HFF-Myc (cell line): ENCODE measurements at regions not wholly inside any gene's neighbourhood (a gene's known extent, or its start where the extent isn't known, plus 50 kb on each side); places are given as distances from the start of the nearest gene placed in this dataset.

ENCODE experiments used
- DNase-seq: peaks from one replicate; pipeline ENCODE4 v3.0.0-alpha.2; 2011; ENCODE audit warnings: low read depth; ENCODE audit errors: extremely low read depth
- H3K4me3 ChIP-seq: replicated peaks from 2 replicates; pipeline ENCODE4 v1.5.1; 2011; ENCODE audit warnings: low read depth, mild to moderate bottlenecking, control low read depth, low read length
- TF ChIP-seq, protein P1 (sequence below): IDR thresholded peaks from 2 replicates; pipeline ENCODE4 v1.5.1; 2012; ENCODE audit warnings: mild to moderate bottlenecking, low read depth, low read length, control low read depth; ENCODE audit errors: missing control alignments

DNA sequence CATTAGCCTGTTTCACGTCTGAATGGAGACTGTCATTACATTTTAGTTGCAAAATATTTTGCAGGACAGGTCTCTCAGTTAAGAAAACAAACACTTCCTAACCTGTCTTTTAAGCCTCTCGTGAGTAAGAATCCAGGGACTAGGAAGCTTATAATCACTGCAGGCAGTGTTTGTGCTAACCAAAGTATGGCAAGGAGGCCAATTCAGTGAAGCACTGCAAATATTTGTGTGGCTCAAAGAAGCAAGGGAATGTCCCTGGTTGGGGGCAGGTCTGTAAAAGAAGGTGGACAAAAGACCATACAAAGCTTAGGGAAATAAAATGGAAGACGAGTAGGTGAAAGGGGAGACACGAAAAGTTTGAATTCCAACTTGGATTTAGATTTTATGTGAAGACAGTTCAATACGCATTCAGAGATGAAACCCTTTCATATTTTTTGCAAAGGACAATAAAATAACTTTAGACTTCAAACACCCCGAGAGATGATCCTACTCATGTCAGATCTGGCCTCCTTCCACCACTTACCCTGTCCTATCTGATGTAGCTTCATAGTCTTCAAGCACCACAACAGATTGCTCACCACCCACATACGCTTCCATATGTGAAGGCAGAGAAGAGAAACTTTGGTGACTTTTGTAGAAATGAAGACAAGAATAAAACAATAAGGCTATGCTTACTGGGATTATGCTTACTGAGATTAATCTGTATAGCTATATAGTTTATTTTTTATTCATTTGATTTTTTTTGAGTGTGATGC, 240.9 kb downstream of the TUSC7 start:
- TF ChIP-seq, protein P1, sequence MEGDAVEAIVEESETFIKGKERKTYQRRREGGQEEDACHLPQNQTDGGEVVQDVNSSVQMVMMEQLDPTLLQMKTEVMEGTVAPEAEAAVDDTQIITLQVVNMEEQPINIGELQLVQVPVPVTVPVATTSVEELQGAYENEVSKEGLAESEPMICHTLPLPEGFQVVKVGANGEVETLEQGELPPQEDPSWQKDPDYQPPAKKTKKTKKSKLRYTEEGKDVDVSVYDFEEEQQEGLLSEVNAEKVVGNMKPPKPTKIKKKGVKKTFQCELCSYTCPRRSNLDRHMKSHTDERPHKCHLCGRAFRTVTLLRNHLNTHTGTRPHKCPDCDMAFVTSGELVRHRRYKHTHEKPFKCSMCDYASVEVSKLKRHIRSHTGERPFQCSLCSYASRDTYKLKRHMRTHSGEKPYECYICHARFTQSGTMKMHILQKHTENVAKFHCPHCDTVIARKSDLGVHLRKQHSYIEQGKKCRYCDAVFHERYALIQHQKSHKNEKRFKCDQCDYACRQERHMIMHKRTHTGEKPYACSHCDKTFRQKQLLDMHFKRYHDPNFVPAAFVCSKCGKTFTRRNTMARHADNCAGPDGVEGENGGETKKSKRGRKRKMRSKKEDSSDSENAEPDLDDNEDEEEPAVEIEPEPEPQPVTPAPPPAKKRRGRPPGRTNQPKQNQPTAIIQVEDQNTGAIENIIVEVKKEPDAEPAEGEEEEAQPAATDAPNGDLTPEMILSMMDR, result no peak
- no peak for DNase-seq
- H3K4me3 ChIP-seq, result no peak overlapping the region

DNA sequence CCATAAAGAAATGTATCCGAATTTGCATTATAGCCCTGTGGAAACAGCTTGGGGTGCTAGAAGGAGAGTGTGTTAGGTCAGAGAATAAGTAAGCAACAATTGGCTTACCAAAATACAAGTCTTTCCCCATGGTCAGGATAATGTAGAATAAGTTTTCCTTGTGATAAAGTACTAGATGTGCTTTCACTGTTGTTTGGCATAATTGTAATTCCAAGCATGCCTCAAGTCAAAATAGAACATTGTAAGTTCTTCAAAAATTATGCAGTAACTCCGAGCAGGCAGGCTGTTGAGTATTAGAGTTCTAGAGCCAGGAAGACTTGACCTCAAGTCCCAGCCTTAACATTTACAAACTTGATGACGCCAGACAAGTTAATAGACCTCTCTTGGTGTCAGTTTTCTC, 242.0 kb downstream of the TUSC7 start:
- DNase-seq, result no peak
- H3K4me3 ChIP-seq, result no peak overlapping the region
- TF ChIP-seq, protein P1, result no peak

DNA sequence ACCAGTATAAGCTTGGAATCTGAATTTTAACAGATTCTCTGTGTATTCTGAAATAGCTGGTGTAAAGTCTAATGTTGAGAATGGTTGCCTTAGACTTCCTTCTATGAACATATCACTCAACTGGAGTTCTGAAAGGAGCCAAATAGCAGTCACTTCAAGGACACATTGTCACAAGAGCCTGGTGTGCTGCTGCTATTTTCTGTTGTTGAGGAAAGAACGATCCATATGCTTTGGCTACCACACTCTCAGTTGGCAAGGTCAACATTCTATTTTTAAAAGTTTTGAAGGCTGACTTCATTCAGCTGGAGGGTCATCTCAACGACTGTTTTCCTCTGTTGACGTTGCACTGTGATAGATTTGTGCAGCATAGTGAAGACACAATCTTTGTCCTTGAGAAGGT, 248.7 kb downstream of the TUSC7 start:
- no peak overlapping the region for H3K4me3 ChIP-seq
- DNase-seq, result no peak
- TF ChIP-seq, protein P1, result no peak

DNA sequence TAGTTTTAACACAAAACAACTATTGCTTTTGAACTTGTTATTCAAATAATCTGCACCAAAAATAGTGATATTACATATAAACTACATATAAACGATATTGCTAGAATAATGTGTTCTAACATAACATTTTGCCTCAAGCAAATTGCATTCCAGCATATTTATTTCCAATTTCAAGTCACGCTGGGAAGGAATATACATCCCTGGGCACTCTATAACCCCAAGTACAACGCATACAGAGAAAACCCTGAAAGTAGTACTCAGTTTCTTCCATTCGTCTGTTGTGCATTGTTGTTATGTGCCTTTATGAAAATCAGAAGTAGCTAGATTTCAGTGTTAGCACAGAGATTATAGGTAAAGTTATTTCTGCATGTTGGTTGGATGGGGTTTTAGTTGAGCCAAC, 251.5 kb downstream of the TUSC7 start:
- TF ChIP-seq, protein P1, result no peak
- no peak for DNase-seq
- H3K4me3 ChIP-seq, result no peak overlapping the region

DNA sequence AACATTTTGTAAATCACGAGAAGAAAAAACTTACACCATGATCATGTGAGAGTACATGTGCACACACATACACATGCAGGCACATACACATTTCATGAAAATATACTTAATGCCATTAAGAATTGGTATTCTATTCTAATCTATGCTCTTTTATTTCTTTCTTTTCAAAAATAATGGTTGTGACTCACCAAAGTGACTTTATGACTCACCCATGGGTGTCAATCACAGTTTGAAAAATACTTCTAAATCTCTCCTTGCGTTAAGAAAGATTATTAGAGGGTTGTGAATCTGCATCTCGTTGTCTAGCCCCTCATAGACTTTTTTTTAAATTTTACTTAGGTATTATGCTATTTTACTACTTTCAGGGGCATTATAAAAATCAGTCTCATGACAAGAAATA, 254.2 kb downstream of the TUSC7 start:
- DNase-seq, result no peak
- H3K4me3 ChIP-seq, result no peak overlapping the region
- TF ChIP-seq, protein P1, result no peak

DNA sequence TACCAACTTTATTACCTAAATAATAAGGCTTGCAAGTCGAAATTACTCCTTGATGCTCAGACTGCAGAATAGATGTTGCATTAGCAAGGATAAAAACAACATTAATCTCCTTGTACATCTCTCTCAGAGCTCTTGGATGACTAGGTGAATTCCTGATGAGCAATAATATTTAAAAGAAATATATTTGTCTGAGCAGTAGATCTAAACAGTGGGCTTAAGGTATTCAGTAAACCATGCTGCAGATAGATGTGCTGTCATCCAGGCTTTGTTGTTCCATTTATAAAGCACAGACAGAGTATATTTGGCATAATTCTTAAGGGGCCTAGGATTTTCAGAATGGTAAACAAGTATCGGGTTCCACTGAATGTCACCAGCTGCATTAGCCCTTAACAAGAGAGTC, 257.1 kb downstream of the TUSC7 start:
- no peak for DNase-seq
- TF ChIP-seq, protein P1, result no peak
- H3K4me3 ChIP-seq, result no peak overlapping the region

DNA sequence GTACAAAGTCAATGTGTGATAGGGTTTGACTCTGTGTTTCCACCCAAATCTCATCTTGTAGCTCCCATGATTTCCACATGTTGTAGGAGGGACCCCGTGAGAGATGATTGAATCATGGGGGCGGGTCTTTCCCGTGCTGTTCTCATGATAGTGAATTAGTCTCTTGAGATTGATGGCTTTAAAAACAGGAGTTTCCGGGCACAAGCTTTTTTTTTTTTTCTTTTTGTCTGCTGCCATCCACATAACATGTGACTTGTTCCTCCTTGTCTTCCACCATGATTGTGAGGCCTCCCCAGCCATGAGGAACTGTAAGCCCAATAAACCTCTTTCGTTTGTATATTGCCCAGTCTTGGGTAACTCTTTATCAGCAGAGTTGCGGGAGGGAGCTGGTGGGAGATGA, 259.6 kb downstream of the TUSC7 start:
- TF ChIP-seq, protein P1, result no peak
- no peak overlapping the region for H3K4me3 ChIP-seq
- DNase-seq, result no peak
